GM12872 (cell line): ENCODE measurements at regions not wholly inside any gene's neighbourhood (a gene's known extent, or its start where the extent isn't known, plus 50 kb on each side); places are given as distances from the start of the nearest gene placed in this dataset.

Experiments
- CTCF ChIP-seq: IDR thresholded peaks from 3 replicates; pipeline ENCODE4 v1.5.1; 2011; ENCODE audit warnings: low read depth, mild to moderate bottlenecking, low read length, moderate library complexity; ENCODE audit not compliant: insufficient read depth

GRCh38 chr13:22495819-22496218 is 685.0 kb upstream of the SGCG start:
- TF ChIP-seq CTCF = no peak

GRCh38 chr13:22496803-22497508 is 683.8 kb upstream of the SGCG start:
- TF ChIP-seq CTCF = no peak

- TF ChIP-seq CTCF = no peak
Observed at GRCh38 chr13:22497991-22498780, 682.6 kb upstream of the SGCG start.

- no peak for TF ChIP-seq CTCF
Observed at GRCh38 chr13:22499919-22500318, 680.9 kb upstream of the SGCG start.

- no peak for TF ChIP-seq CTCF
Observed at GRCh38 chr13:22505489-22505888, 675.3 kb upstream of the SGCG start.

GRCh38 chr13:22506096-22506691 is 674.6 kb upstream of the SGCG start:
- no peak for TF ChIP-seq CTCF

- TF ChIP-seq CTCF = no peak
Observed at GRCh38 chr13:22517544-22517943, 663.2 kb upstream of the SGCG start.
